Osteocyte (in vitro differentiated cells): ENCODE measurements at regions not wholly inside any gene's neighbourhood (a gene's known extent, or its start where the extent isn't known, plus 50 kb on each side); places are given as distances from the start of the nearest gene placed in this dataset.

Source experiments
- DNase-seq: peaks from one replicate; pipeline ENCODE4 v3.0.0; 2021; ENCODE audit warnings: mixed read lengths; ENCODE audit not compliant: unreplicated experiment; ENCODE audit errors: extremely low spot score
- H3K27ac Mint-ChIP-seq: one replicate; pipeline ENCODE4 v1.8.0; 2021; ENCODE audit warnings: mild to moderate bottlenecking, mixed read lengths; ENCODE audit not compliant: unreplicated experiment
- H3K27me3 Mint-ChIP-seq: one replicate; pipeline ENCODE4 v1.8.0; 2021; ENCODE audit warnings: mixed read lengths; ENCODE audit not compliant: unreplicated experiment
- H3K36me3 Mint-ChIP-seq: one replicate; pipeline ENCODE4 v1.8.0; 2021; ENCODE audit warnings: mixed read lengths; ENCODE audit not compliant: unreplicated experiment
- H3K4me1 Mint-ChIP-seq: one replicate; pipeline ENCODE4 v1.8.0; 2021; ENCODE audit warnings: mixed read lengths; ENCODE audit not compliant: unreplicated experiment
- H3K4me3 Mint-ChIP-seq: one replicate; pipeline ENCODE4 v1.8.0; 2021; ENCODE audit warnings: mild to moderate bottlenecking, moderate library complexity, mixed read lengths; ENCODE audit not compliant: unreplicated experiment
- H3K9me3 Mint-ChIP-seq: one replicate; pipeline ENCODE4 v1.8.0; 2021; ENCODE audit warnings: mixed read lengths; ENCODE audit not compliant: unreplicated experiment
- TF ChIP-seq, protein P1 (sequence below): fragments of 200-600 bp; sonication (generic); IDR thresholded peaks from 2 replicates; pipeline ENCODE4 v1.5.0; 2021; ENCODE audit warnings: antibody characterized with exemption, mild to moderate bottlenecking, moderate library complexity

DNA sequence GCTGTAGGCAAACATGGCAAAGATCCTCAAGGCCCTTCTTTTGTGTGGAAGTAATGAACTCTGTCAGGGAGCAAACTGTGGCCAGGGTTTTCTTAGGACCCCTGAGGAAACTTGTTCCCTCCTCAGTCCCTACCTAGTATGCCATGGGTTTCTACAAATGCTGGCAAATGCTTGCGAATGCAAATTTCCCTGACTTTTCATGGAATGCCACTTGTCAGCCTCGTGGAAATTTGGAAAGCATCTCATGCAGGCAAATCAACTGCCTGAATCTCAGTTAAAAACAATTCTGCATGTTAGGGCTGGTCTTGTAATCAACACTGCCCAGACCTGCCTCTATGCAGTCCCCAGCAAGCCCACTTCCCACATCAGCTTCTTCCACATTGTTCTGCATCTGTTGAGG, 334.9 kb upstream of the AJAP1 start:
- Mint-ChIP-seq H3K27ac (no peak overlapping the region), H3K36me3 (no peaks in the 10 kb centered on the region), H3K4me1 (no peaks in the 10 kb centered on the region), H3K9me3 (peaks cover 47% of the 10 kb centered on the region), H3K4me3 (no peak overlapping the region), H3K27me3 (no peaks in the 10 kb centered on the region)
- DNase-seq = no peak
- TF ChIP-seq, protein P1, sequence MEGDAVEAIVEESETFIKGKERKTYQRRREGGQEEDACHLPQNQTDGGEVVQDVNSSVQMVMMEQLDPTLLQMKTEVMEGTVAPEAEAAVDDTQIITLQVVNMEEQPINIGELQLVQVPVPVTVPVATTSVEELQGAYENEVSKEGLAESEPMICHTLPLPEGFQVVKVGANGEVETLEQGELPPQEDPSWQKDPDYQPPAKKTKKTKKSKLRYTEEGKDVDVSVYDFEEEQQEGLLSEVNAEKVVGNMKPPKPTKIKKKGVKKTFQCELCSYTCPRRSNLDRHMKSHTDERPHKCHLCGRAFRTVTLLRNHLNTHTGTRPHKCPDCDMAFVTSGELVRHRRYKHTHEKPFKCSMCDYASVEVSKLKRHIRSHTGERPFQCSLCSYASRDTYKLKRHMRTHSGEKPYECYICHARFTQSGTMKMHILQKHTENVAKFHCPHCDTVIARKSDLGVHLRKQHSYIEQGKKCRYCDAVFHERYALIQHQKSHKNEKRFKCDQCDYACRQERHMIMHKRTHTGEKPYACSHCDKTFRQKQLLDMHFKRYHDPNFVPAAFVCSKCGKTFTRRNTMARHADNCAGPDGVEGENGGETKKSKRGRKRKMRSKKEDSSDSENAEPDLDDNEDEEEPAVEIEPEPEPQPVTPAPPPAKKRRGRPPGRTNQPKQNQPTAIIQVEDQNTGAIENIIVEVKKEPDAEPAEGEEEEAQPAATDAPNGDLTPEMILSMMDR = no peak

DNA sequence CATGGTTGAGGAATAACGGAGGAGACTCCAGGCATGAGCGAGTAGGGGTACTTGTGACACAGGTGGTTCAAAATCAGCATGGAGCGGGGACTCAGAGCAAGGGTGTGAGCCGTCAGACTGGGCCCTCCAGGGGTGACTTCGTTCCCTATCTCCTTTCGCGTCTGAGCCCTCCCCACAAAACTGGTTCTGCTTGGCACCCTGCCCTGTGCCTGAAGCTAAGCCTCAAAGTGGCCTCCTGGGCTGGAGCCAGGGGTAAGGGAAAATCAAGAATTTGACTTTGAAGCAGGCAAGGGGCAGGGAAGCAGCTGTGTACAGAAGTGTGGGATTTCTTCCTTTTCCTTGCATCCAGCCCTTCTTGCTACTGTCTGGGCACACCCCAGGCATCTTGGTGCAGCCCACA, 331.5 kb upstream of the AJAP1 start:
- DNase-seq = no peak
- no peaks in the 10 kb centered on the region for H3K27me3 Mint-ChIP-seq
- H3K27ac Mint-ChIP-seq = no peak overlapping the region
- H3K9me3 Mint-ChIP-seq = peaks cover 33% of the 10 kb centered on the region
- no peaks in the 10 kb centered on the region for H3K36me3 Mint-ChIP-seq
- H3K4me1 Mint-ChIP-seq = no peaks in the 10 kb centered on the region
- TF ChIP-seq, protein P1 = no peak
- no peak overlapping the region for H3K4me3 Mint-ChIP-seq

DNA sequence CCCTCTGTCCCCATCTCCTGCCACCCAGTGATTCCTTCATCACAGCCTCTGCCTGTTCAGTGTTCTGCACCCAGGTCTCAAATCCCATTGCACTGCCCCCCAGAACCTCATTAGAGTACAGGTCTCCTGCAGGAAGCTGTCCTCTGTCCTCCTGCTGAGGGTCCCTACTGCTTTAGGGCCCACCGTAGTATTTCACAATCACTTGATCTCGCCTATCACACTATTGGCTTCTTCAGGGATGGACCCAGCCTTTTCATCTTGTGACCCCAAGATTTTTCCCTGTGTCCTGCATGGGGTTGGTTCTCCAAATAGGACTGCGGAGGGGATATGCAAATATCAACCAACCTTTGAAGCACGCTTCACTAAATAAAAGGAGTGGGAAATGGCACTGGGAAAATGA, 331.1 kb upstream of the AJAP1 start:
- Mint-ChIP-seq H3K36me3 (no peaks in the 10 kb centered on the region), H3K27ac (no peak overlapping the region), H3K27me3 (no peaks in the 10 kb centered on the region), H3K4me3 (no peak overlapping the region), H3K9me3 (peaks cover 35% of the 10 kb centered on the region), H3K4me1 (no peaks in the 10 kb centered on the region)
- no peak for DNase-seq
- TF ChIP-seq, protein P1 = no peak

DNA sequence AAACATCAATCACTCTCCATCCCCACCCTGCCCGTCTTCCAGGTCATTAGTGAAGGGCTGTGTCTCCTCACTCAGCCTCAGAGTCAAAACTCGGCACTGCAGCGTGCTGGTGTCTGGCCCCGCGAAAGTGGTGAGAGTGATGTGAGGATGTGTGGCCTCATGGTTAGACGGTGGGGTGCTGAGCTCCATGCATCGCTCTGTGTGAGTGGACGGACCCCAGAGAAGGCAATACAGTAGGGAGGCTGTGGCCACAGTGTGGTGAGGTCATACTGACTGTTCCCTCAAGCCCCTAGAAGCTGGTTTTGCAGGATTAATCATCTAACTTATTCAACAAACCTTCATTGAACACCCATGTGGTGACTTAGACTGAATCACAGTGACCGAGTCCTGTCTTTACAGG, 329.9 kb upstream of the AJAP1 start:
- peaks cover 30% of the 10 kb centered on the region for H3K9me3 Mint-ChIP-seq
- H3K4me3 Mint-ChIP-seq = no peak overlapping the region
- no peaks in the 10 kb centered on the region for H3K4me1 Mint-ChIP-seq
- DNase-seq = no peak
- no peak overlapping the region for H3K27ac Mint-ChIP-seq
- H3K27me3 Mint-ChIP-seq = no peaks in the 10 kb centered on the region
- no peaks in the 10 kb centered on the region for H3K36me3 Mint-ChIP-seq
- TF ChIP-seq, protein P1 = no peak

DNA sequence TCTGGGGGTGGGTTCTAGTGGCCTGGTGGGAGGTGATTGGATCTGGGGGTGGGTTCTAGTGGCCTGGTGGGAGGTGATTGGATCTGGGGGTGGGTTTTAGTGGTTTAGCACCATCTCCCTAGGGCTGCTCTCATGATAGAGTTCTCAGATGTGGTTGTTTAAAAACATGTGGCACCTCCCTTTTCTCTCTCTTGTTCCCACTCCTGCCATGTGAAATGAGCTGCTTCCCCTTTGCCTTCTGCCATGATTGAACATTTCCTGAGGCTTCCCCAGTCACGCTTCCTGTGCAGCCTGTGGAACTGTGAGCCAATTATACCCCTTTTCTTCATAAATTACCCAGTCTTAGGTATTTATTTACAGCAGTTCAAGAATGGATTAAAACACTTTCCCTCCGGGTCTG, 327.3 kb upstream of the AJAP1 start:
- Mint-ChIP-seq H3K9me3 (peaks cover 28% of the 10 kb centered on the region), H3K36me3 (no peaks in the 10 kb centered on the region), H3K27me3 (no peaks in the 10 kb centered on the region), H3K4me3 (no peak overlapping the region), H3K4me1 (no peaks in the 10 kb centered on the region), H3K27ac (no peak overlapping the region)
- no peak for DNase-seq
- TF ChIP-seq, protein P1 = no peak
